Psoas muscle (tissue), 7 donors: ENCODE measurements at regions not wholly inside any gene's neighbourhood (a gene's known extent, or its start where the extent isn't known, plus 50 kb on each side); places are given as distances from the start of the nearest gene placed in this dataset.

Source experiments
- ATAC-seq, 4 donors: fragments of 200-7000 bp; cut with Tn5 transposase; one replicate each; pipeline ENCODE4 v1.9.1; 2020; ENCODE audit warnings: moderate library complexity in 3 of 4, mild to moderate bottlenecking in 2 of 4
- DNase-seq, 2 donors: peaks; one replicate each; pipeline ENCODE4 v3.0.0-alpha.2; 2020
- H3K27ac ChIP-seq: fragments of 200-600 bp; one replicate; pipeline ENCODE4 v1.8.0; 2022
- H3K27me3 ChIP-seq, 3 donors: fragments of 200-600 bp in 1 of 3; one replicate each; pipeline versions ENCODE4 v1.6.1 to v1.8.0; 2013 to 2022; ENCODE audit warnings: low read length in 2 of 3, mild to moderate bottlenecking in 2 of 3, moderate library complexity in 1 of 3; ENCODE audit not compliant: insufficient read depth in 3 of 3
- H3K36me3 ChIP-seq, 2 donors: fragments of 200-600 bp in 1 of 2; one replicate each; pipeline versions ENCODE4 v1.6.1 to v1.8.0; 2013 to 2022; ENCODE audit warnings: low read depth in 1 of 2, mild to moderate bottlenecking in 1 of 2, moderate library complexity in 1 of 2; ENCODE audit not compliant: insufficient read depth in 1 of 2
- H3K4me1 ChIP-seq: fragments of 200-600 bp; one replicate; pipeline ENCODE4 v1.8.0; 2022
- H3K4me3 ChIP-seq: fragments of 200-600 bp; one replicate; pipeline ENCODE4 v1.8.0; 2022; ENCODE audit warnings: mild to moderate bottlenecking
- H3K9me3 ChIP-seq: fragments of 200-600 bp; one replicate; pipeline ENCODE4 v1.8.0; 2022
- WGBS, 3 donors: extraction: QIAGEN DNeasy Blood & Tissue Kit; methylation state at CpG; one replicate each; pipeline versions ENCODE4 v1.1.6 to v1.1.7; 2013; 5-methylcytosine and 5-hydroxymethylcytosine counted together
- intact Hi-C, 2 donors: fragments of 100-400 bp; cut with DNase I; formaldehyde crosslinking; loops; one replicate each; pipeline versions ENCODE4 v1.11.0 to v1.14.2; 2022
- TF ChIP-seq, protein P1 (sequence below): fragments of 200-600 bp; IDR thresholded peaks from one replicate; pipeline ENCODE4 v1.8.0; 2022; ENCODE audit warnings: antibody characterized with exemption
- donor health status: healthy with polysubstance abuse.
- donor health status: DM: no; HTN: no; CAD: no; lungs with moderate emphysema.
- donor health status: Bipolar disorder and iron deficiency.
- donor health status: healthy.
- donor health status: DM: yes; HTN: yes; CAD: no.
- donor health status: DM: no; HTN: no; CAD: no.
- donor health status: DM: yes; HTN: yes; CAD: no.

GRCh38 chr9:99605016-99605743 lies 216.5 kb upstream of the NR4A3 start:
- DNase-seq (no peak), ATAC-seq (no peak)
- intact Hi-C loops: no loop called here
- no peaks in the 10 kb centered on the region for H3K4me1 ChIP-seq
- no peaks in the 10 kb centered on the region for H3K9me3 ChIP-seq
- no peaks in the 10 kb centered on the region for H3K36me3 ChIP-seq
- H3K27me3 ChIP-seq: no peaks in the 10 kb centered on the region
- TF ChIP-seq, protein P1, sequence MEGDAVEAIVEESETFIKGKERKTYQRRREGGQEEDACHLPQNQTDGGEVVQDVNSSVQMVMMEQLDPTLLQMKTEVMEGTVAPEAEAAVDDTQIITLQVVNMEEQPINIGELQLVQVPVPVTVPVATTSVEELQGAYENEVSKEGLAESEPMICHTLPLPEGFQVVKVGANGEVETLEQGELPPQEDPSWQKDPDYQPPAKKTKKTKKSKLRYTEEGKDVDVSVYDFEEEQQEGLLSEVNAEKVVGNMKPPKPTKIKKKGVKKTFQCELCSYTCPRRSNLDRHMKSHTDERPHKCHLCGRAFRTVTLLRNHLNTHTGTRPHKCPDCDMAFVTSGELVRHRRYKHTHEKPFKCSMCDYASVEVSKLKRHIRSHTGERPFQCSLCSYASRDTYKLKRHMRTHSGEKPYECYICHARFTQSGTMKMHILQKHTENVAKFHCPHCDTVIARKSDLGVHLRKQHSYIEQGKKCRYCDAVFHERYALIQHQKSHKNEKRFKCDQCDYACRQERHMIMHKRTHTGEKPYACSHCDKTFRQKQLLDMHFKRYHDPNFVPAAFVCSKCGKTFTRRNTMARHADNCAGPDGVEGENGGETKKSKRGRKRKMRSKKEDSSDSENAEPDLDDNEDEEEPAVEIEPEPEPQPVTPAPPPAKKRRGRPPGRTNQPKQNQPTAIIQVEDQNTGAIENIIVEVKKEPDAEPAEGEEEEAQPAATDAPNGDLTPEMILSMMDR: no peak
- H3K27ac ChIP-seq: no peak overlapping the region
- no peak overlapping the region for H3K4me3 ChIP-seq
- WGBS, 3 donors: 67 to 82% (median 72%) methylated on average over 5 of the region's 5 CpGs

- Histone ChIP-seq H3K36me3 (no peaks in the 10 kb centered on the region), H3K4me1 (no peaks in the 10 kb centered on the region), H3K27ac (no peak overlapping the region), H3K4me3 (no peak overlapping the region), H3K27me3 (no peaks in the 10 kb centered on the region), H3K9me3 (no peaks in the 10 kb centered on the region)
- DNase-seq (no peak), ATAC-seq (no peak)
- intact Hi-C loops: no loop called here
- TF ChIP-seq, protein P1: no peak
- 88 to 93% (median 91%) methylated on average over 2 of the region's 2 CpGs for WGBS, 3 donors
Measured at GRCh38 chr9:99606296-99606695, 215.4 kb upstream of the NR4A3 start.

GRCh38 chr9:99606957-99607356 lies 214.7 kb upstream of the NR4A3 start:
- Histone ChIP-seq H3K4me1 (no peaks in the 10 kb centered on the region), H3K4me3 (no peak overlapping the region), H3K27ac (no peak overlapping the region), H3K36me3 (no peaks in the 10 kb centered on the region), H3K9me3 (no peaks in the 10 kb centered on the region), H3K27me3 (no peaks in the 10 kb centered on the region)
- DNase-seq (no peak), ATAC-seq (no peak)
- TF ChIP-seq, protein P1: no peak
- WGBS, 3 donors: 32 to 34% (median 33%) methylated on average over 4 of the region's 4 CpGs
- intact Hi-C loops: no loop called here

DNA sequence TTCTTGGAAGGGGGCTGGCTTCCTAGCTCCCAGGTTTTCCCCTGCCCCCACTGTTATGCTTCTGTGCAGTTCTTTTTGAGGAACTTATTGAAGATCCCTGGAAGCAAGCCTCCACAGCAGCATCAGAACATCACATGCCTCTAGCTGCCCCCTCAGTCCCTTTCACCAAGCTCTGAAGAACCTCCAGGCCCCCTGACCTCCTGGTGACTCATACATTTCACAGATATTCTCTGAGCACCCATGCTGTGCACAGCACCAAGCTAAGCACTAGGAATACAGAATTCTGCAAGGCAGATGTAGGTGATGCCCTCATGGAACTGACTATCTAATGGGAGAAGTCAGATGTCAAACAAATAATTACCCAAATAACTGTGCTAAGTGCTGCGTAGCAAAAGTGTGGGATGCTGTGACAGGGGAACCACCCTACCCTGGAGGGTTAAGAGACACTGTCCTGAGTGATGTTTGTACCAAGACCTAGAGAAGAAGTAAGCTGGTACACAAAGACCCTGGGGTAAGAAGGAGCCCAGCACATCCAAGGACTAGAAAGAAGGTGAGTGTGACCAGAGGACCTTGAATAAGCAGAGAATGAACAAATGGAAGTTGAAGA lies 213.7 kb upstream of the NR4A3 start:
- 78 to 88% (median 84%) methylated on average over 1 of the region's 1 CpG for WGBS, 3 donors
- Histone ChIP-seq H3K9me3 (no peaks in the 10 kb centered on the region), H3K27ac (no peak overlapping the region), H3K4me1 (no peaks in the 10 kb centered on the region), H3K36me3 (no peaks in the 10 kb centered on the region), H3K4me3 (no peak overlapping the region), H3K27me3 (no peaks in the 10 kb centered on the region)
- intact Hi-C loops: no loop called here
- TF ChIP-seq, protein P1: no peak
- no peak for DNase-seq
- no peak for ATAC-seq
